HEK293 (cell line): ENCODE measurements at regions not wholly inside any gene's neighbourhood (a gene's known extent, or its start where the extent isn't known, plus 50 kb on each side); places are given as distances from the start of the nearest gene placed in this dataset.

ENCODE experiments used
- CTCF ChIP-seq: fragments of 450-650 bp; formaldehyde crosslinking; IDR thresholded peaks from 2 replicates; pipeline ENCODE4 v1.5.1; 2016; ENCODE audit warnings: missing biosample characterization, missing genetic modification characterization
- YY1 ChIP-seq: fragments of 450-650 bp; formaldehyde crosslinking; IDR thresholded peaks from 2 replicates; pipeline ENCODE4 v1.5.1; 2018; ENCODE audit warnings: missing biosample characterization, missing genetic modification characterization
- ZBTB49 ChIP-seq: fragments of 450-650 bp; formaldehyde crosslinking; IDR thresholded peaks from 2 replicates; pipeline ENCODE4 v1.5.1; 2016; ENCODE audit warnings: missing biosample characterization, missing genetic modification characterization, low read depth
- ZFP37 ChIP-seq: fragments of 450-650 bp; formaldehyde crosslinking; IDR thresholded peaks from 2 replicates; pipeline ENCODE4 v1.5.1; 2016; ENCODE audit warnings: missing biosample characterization, missing genetic modification characterization
- ZNF23 ChIP-seq: fragments of 450-650 bp; formaldehyde crosslinking; IDR thresholded peaks from 2 replicates; pipeline ENCODE4 v1.5.1; 2016; ENCODE audit warnings: missing biosample characterization, missing genetic modification characterization, borderline replicate concordance
- ZNF664 ChIP-seq: fragments of 450-650 bp; formaldehyde crosslinking; IDR thresholded peaks from 2 replicates; pipeline ENCODE4 v1.5.1; 2016; ENCODE audit warnings: missing biosample characterization, missing genetic modification characterization

- TF ChIP-seq ZNF23 (tag by site-specific recombination) (no peak), CTCF (no peak), YY1 (tag by site-specific recombination) (no peak), ZBTB49 (tag by site-specific recombination) (no peak), ZNF664 (tag by site-specific recombination) (no peak), ZFP37 (tag by site-specific recombination) (no peak)
These were observed 192.7 kb downstream of the KIF20B start for GRCh38 chr10:89894051-89894450.
